H9 (cell line): ENCODE measurements at regions not wholly inside any gene's neighbourhood (a gene's known extent, or its start where the extent isn't known, plus 50 kb on each side); places are given as distances from the start of the nearest gene placed in this dataset.

ENCODE experiments used
- DNase-seq: peaks from one replicate; pipeline ENCODE4 v3.0.0-alpha.2; 2017
- H2AFZ ChIP-seq: one replicate; pipeline ENCODE4 v1.6.1; 2013; ENCODE audit warnings: mild to moderate bottlenecking, low read length, control low read depth, moderate library complexity
- H2AK5ac ChIP-seq: 2 replicates; pipeline ENCODE4 v1.6.1; 2013; ENCODE audit warnings: low read length, control low read depth, mixed read lengths; ENCODE audit not compliant: insufficient read length
- H2BK120ac ChIP-seq: one replicate; pipeline ENCODE4 v1.6.1; 2013; ENCODE audit warnings: low read depth, mild to moderate bottlenecking, low read length, control low read depth, inconsistent platforms; ENCODE audit not compliant: poor library complexity, severe bottlenecking
- H2BK12ac ChIP-seq: 2 replicates; pipeline ENCODE4 v1.6.1; 2013; ENCODE audit warnings: low read length, control low read depth, mixed read lengths, low read depth; ENCODE audit not compliant: insufficient read length
- H2BK15ac ChIP-seq: 2 replicates; pipeline ENCODE4 v1.6.1; 2013; ENCODE audit warnings: low read depth, low read length, control low read depth
- H2BK20ac ChIP-seq: one replicate; pipeline ENCODE4 v1.6.1; 2013; ENCODE audit warnings: low read depth, mild to moderate bottlenecking, low read length, control low read depth, inconsistent platforms; ENCODE audit not compliant: poor library complexity, severe bottlenecking
- H2BK5ac ChIP-seq: 2 replicates; pipeline ENCODE4 v1.6.1; 2013; ENCODE audit warnings: low read length, control low read depth, mixed read lengths; ENCODE audit not compliant: insufficient read length
- H3K14ac ChIP-seq: 2 replicates; pipeline ENCODE4 v1.6.1; 2013; ENCODE audit warnings: low read length, control low read depth; ENCODE audit not compliant: insufficient read depth
- H3K18ac ChIP-seq: 2 replicates; pipeline ENCODE4 v1.6.1; 2013; ENCODE audit warnings: low read depth, mild to moderate bottlenecking, mixed read lengths, low read length, control low read depth; ENCODE audit not compliant: insufficient read length
- H3K23ac ChIP-seq: 2 replicates; pipeline ENCODE4 v1.6.1; 2013; ENCODE audit warnings: low read length, control low read depth, mixed read lengths, low read depth; ENCODE audit not compliant: insufficient read length
- H3K23me2 ChIP-seq: 2 replicates; pipeline ENCODE4 v1.6.1; 2013; ENCODE audit warnings: low read depth, mild to moderate bottlenecking, mixed read lengths, low read length, control low read depth; ENCODE audit not compliant: insufficient read length, poor library complexity, severe bottlenecking
- H3K27ac ChIP-seq: 2 replicates; pipeline ENCODE4 v1.5.1; 2013; ENCODE audit warnings: low read length, control low read depth, mixed read lengths, low read depth; ENCODE audit not compliant: insufficient read length
- H3K27me3 ChIP-seq: 2 replicates; pipeline ENCODE4 v1.6.1; 2013; ENCODE audit warnings: low read length, control low read depth, inconsistent platforms; ENCODE audit not compliant: insufficient read depth
- H3K4ac ChIP-seq: 2 replicates; pipeline ENCODE4 v1.6.1; 2013; ENCODE audit warnings: low read depth, mild to moderate bottlenecking, control low read depth, inconsistent platforms, low read length, moderate library complexity
- H3K4me1 ChIP-seq: 2 replicates; pipeline ENCODE4 v1.6.1; 2013; ENCODE audit warnings: low read length, control low read depth, inconsistent platforms; ENCODE audit not compliant: insufficient read depth
- H3K4me2 ChIP-seq: 2 replicates; pipeline ENCODE4 v1.6.1; 2013; ENCODE audit warnings: low read length, control low read depth, mixed read lengths; ENCODE audit not compliant: insufficient read length, insufficient read depth
- H3K56ac ChIP-seq: 2 replicates; pipeline ENCODE4 v1.6.1; 2013; ENCODE audit warnings: low read depth, mild to moderate bottlenecking, mixed read lengths, low read length, control low read depth; ENCODE audit not compliant: insufficient read length
- H3K79me1 ChIP-seq: 2 replicates; pipeline ENCODE4 v1.6.1; 2013; ENCODE audit warnings: low read depth, mild to moderate bottlenecking, moderate library complexity, low read length, control low read depth, inconsistent platforms; ENCODE audit not compliant: insufficient read depth, poor library complexity, severe bottlenecking
- H3K79me2 ChIP-seq: 2 replicates; pipeline ENCODE4 v1.6.1; 2013; ENCODE audit warnings: low read length, control low read depth, inconsistent platforms; ENCODE audit not compliant: insufficient read depth
- H3K9ac ChIP-seq: 2 replicates; pipeline ENCODE4 v1.6.1; 2013; ENCODE audit warnings: low read length, control low read depth, mixed read lengths; ENCODE audit not compliant: insufficient read length; ENCODE audit errors: extremely low read depth
- H3K9me3 ChIP-seq: one replicate; pipeline ENCODE4 v1.6.1; 2013; ENCODE audit warnings: low read depth, low read length, inconsistent platforms; ENCODE audit not compliant: control insufficient read depth
- H3T11ph ChIP-seq: one replicate; pipeline ENCODE4 v1.6.1; 2013; ENCODE audit warnings: mild to moderate bottlenecking, low read length, control low read depth, inconsistent platforms
- H4K20me1 ChIP-seq: one replicate; pipeline ENCODE4 v1.6.1; 2013; ENCODE audit not compliant: control insufficient read depth, insufficient read length, insufficient read depth
- H4K5ac ChIP-seq: 2 replicates; pipeline ENCODE4 v1.6.1; 2013; ENCODE audit warnings: low read depth, mild to moderate bottlenecking, mixed read lengths, low read length, control low read depth; ENCODE audit not compliant: insufficient read length
- H4K8ac ChIP-seq: replicated peaks from 2 replicates; pipeline ENCODE4 v1.6.1; 2013; ENCODE audit warnings: low read length, control low read depth, mixed read lengths, low read depth; ENCODE audit not compliant: insufficient read length
- H4K91ac ChIP-seq: 2 replicates; pipeline ENCODE4 v1.6.1; 2013; ENCODE audit warnings: low read depth, mild to moderate bottlenecking, moderate library complexity, mixed read lengths, low read length, control low read depth; ENCODE audit not compliant: insufficient read length
- H3K27ac Mint-ChIP-seq, 3 experiments: 2 replicates in 2 of 3; 3 replicates in 1 of 3; pipeline ENCODE4 v1.8.0; 2020 to 2021; ENCODE audit warnings: mixed read lengths in 3 of 3, mild to moderate bottlenecking in 1 of 3, moderate library complexity in 1 of 3
- H3K27me3 Mint-ChIP-seq: 2 replicates; pipeline ENCODE4 v1.8.0; 2021; ENCODE audit warnings: low read depth, mild to moderate bottlenecking, moderate library complexity, mixed read lengths
- H3K36me3 Mint-ChIP-seq, 3 experiments: 2 replicates in 2 of 3; 3 replicates in 1 of 3; pipeline ENCODE4 v1.8.0; 2020 to 2021; ENCODE audit warnings: low read depth in 3 of 3, mixed read lengths in 3 of 3; ENCODE audit not compliant: insufficient read depth in 1 of 3
- H3K4me1 Mint-ChIP-seq, 2 experiments: 2 replicates each; pipeline ENCODE4 v1.8.0; 2020; ENCODE audit warnings: mixed read lengths in 2 of 2
- H3K4me3 Mint-ChIP-seq, 2 experiments: 2 replicates in 1 of 2; 3 replicates in 1 of 2; pipeline ENCODE4 v1.8.0; 2020 to 2021; ENCODE audit warnings: mild to moderate bottlenecking in 2 of 2, mixed read lengths in 2 of 2, moderate library complexity in 1 of 2
- H3K9me3 Mint-ChIP-seq, 2 experiments: 2 replicates in 1 of 2; 3 replicates in 1 of 2; pipeline ENCODE4 v1.8.0; 2020; ENCODE audit warnings: mild to moderate bottlenecking in 2 of 2, mixed read lengths in 2 of 2, moderate library complexity in 1 of 2
- WGBS: extraction: QIAGEN DNeasy Blood & Tissue Kit; methylation state at CpG from one replicate; pipeline ENCODE4 v1.1.7; 2013; ENCODE audit warnings: missing lambda C conversion rate, low lambda C conversion rate, mixed read lengths; ENCODE audit not compliant: insufficient read length; ENCODE audit errors: extremely low coverage; 5-methylcytosine and 5-hydroxymethylcytosine counted together
- TF ChIP-seq, protein P1 (sequence below): fragments of 200-600 bp; sonication (generic); conservative IDR thresholded peaks from 3 replicates; pipeline ENCODE4 v1.8.0; 2021; ENCODE audit warnings: antibody characterized with exemption, mild to moderate bottlenecking

- no peak overlapping the region for H3K9ac ChIP-seq
- no peak overlapping the region for H4K5ac ChIP-seq
- no peak overlapping the region for H3K14ac ChIP-seq
- no peak overlapping the region for H2BK20ac ChIP-seq
- H4K91ac ChIP-seq = no peak overlapping the region
- H3K18ac ChIP-seq = no peak overlapping the region
- Mint-ChIP-seq H3K36me3 (no peaks in the 10 kb centered on the region), H3K9me3 (no peaks in the 10 kb centered on the region), H3K4me3 (no peak overlapping the region), H3K27me3 (no peaks in the 10 kb centered on the region; the same call in 1 of the 2 replicates), H3K4me1 (peaks cover 4 to 9% of the 10 kb centered on the region in 2 experiments; a peak in 3 of 4 replicates), H3K27ac (no peak overlapping the region)
- no peaks in the 10 kb centered on the region for H3K9me3 ChIP-seq
- no peaks in the 10 kb centered on the region for H4K20me1 ChIP-seq
- no peaks in the 10 kb centered on the region for H3K23me2 ChIP-seq
- H2BK15ac ChIP-seq = no peak overlapping the region
- no peak overlapping the region for H3K4me2 ChIP-seq
- H3T11ph ChIP-seq = no peak overlapping the region
- H3K79me2 ChIP-seq = no peaks in the 10 kb centered on the region
- WGBS = no CpG with 5 or more reads among the region's 11 CpGs
- H3K27ac ChIP-seq = no peak overlapping the region
- H2AK5ac ChIP-seq = no peak overlapping the region
- H3K4me1 ChIP-seq = no peaks in the 10 kb centered on the region; the same call in 1 of the 2 replicates
- H2BK12ac ChIP-seq = no peak overlapping the region
- no peak overlapping the region for H3K23ac ChIP-seq
- H3K4ac ChIP-seq = no peak overlapping the region
- H3K27me3 ChIP-seq = no peaks in the 10 kb centered on the region
- H2BK120ac ChIP-seq = no peak overlapping the region
- TF ChIP-seq, protein P1, sequence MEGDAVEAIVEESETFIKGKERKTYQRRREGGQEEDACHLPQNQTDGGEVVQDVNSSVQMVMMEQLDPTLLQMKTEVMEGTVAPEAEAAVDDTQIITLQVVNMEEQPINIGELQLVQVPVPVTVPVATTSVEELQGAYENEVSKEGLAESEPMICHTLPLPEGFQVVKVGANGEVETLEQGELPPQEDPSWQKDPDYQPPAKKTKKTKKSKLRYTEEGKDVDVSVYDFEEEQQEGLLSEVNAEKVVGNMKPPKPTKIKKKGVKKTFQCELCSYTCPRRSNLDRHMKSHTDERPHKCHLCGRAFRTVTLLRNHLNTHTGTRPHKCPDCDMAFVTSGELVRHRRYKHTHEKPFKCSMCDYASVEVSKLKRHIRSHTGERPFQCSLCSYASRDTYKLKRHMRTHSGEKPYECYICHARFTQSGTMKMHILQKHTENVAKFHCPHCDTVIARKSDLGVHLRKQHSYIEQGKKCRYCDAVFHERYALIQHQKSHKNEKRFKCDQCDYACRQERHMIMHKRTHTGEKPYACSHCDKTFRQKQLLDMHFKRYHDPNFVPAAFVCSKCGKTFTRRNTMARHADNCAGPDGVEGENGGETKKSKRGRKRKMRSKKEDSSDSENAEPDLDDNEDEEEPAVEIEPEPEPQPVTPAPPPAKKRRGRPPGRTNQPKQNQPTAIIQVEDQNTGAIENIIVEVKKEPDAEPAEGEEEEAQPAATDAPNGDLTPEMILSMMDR = no peak
- DNase-seq = no peak
- H4K8ac ChIP-seq = no peak overlapping the region
- no peaks in the 10 kb centered on the region for H3K79me1 ChIP-seq
- H2AFZ ChIP-seq = no peak overlapping the region
- H2BK5ac ChIP-seq = no peak overlapping the region
- H3K56ac ChIP-seq = no peak overlapping the region
Observed at GRCh38 chr20:50351541-50351940, 158.6 kb upstream of the PTPN1 start.
